GM18909 (cell line): ENCODE measurements at regions not wholly inside any gene's neighbourhood (a gene's known extent, or its start where the extent isn't known, plus 50 kb on each side); places are given as distances from the start of the nearest gene placed in this dataset.
"Not testable (repeated sequence)": the region's sequence is repeated elsewhere in the genome, so short reads cannot be mapped to it uniquely, and the experiment has no call there.

Experiments used
- ATAC-seq: cut with Tn5 transposase; IDR thresholded peaks from one replicate; pipeline ENCODE4 v1.9.1; 2021; ENCODE audit warnings: mild to moderate bottlenecking; ENCODE audit not compliant: unreplicated experiment, poor library complexity

DNA sequence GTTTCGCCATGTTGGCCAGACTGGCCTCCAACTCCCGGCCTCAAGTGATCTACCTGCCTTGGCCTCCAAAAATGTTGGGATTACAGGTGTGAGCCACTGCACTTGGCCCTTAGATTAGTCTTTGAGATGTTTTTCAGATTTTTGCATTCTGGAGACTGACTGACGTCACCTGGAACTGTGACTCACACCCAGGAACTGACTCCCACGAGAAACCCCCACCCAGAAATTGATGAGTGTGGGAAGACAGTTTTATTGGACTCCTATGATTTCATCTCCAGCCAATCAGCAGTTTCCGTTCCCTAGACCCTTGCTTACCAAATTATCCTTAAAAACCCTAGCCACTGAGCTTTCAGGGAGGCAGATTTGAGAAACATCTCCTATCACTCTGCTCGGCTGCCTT, 867.3 kb downstream of the TYW1 start:
- no peak for ATAC-seq

DNA sequence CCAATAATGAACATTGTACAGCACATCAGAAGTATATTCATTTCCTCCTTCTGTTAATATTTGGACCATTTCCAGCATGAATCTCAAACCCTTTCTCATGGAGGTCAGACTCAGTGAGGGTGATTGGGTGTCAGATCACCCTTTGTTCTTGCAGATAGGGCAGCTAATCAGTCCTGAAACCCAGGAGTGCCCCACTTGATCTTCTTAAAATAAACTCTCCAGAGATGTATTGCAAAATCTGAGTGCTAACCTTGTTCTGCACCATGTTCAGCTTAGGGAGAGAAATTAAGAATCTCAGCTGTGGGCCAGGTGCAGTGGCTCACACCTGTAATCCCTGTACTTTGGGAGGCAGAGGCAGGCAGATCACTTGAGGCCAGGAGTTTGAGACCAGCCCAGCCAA, 869.4 kb downstream of the TYW1 start:
- ATAC-seq = no peak

DNA sequence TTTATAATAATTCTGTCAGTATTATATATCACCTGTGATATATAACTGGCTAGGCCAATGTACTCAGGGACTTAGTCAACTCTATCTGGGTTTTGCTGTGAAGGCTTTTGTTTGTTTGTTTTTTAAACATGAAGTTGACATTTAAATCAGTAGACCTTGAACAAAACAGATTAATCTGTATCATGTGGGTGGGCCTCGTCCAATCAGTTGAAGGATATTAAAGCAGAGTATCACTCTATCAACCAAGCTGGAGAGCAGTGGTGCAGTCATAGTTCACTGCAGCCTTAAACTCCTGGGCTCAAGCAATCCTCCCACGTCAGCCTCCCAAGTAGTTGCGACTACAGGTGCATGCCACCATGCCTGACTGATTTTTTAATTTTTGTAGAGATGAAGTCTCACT, 870.2 kb downstream of the TYW1 start:
- no peak for ATAC-seq

DNA sequence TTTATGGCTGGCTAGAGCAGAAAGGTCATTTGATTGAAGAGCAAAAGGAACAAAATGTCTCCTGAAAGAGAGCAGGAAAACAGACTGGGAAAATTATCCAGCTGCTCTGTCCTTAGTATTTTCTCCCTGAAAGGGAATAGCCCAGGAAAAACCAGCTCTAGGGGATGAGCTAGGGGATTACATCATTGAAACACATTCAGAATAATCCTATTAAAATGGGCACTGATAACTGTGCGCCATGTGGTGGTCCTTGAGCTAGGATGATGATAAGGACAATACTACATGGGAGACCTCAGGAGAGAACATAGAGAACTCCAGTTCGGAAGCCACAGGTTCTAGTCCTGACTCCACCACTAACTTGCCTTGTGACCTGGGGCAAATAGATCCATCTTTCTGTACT, 873.8 kb downstream of the TYW1 start:
- ATAC-seq = no peak

DNA sequence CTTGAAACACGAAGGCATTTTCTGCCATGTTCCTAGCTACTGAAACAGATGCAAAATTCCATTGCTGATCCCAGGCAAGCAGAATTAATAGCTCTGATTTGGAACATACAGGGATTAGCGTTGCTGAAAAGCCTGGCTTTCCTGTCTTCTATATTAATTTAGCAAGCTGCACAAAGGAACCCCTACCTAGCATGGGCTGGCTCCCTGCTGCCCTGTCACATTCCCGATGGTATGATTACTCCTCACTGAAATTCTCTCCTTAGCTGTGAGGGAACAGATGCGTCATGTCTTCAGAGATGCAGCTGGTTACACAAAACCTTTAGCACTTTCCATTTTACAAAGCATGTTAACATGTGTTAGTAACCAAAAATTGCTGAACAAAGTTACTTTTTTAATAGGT, 878.9 kb downstream of the TYW1 start:
- no peak for ATAC-seq

DNA sequence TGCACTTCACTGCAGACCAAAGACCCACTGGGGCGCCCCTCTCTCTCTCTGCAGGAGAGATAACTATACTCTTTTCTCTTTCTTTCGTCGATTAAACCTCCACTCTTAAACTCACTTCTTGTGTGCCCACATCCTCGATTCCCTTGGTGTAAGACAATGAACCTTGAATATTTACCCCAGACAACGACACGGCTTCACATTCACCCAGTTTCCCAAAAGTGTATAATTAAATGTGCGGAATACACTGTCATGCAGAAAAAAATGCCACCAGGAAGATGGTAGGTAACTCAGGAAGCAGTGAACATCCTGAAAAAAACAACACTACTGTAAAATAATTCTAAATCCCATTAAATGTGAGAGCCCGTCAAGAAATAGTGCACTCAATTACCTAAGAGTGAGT, 882.2 kb downstream of the TYW1 start:
- ATAC-seq = no peak

DNA sequence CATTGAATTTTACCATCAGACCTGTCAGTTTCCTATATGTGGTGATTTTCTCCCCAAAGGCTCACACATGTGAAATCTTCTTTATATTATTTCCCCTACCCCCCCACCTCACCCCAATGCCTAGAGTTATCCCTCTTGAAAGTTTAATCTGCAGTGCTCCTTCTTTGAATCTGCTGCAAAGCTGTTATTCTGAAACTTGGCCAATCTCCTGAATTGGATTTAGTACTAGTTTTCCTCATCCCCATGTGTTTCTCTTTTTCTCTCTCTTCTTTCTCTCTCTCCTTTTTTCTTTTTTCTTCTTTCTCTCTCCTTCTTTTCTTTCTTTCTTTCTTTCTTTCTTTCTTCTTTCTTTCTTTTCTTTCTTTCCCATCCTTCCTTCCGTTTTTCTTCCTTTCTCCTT, 886.2 kb downstream of the TYW1 start:
- no peak for ATAC-seq

DNA sequence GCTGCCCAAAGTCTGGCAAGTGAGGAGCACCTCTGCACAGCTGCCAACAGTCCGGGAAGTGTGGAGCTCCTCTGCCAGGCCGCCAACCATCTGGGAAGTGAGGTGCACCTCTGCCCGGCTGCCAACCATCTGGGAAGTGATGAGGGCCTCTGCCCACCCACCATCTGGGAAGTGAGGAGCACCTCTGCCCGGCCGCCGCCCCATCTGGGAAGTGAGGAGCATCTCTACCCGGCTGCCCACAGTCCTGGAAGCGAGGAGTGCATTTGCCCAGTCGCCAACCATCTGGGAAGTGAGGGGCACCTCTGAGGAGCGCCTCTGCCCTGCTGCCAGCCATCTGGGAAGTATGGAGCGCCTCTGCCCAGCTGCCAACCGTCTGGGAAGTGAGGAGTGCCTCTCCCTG, 893.7 kb downstream of the TYW1 start:
- no peak for ATAC-seq

DNA sequence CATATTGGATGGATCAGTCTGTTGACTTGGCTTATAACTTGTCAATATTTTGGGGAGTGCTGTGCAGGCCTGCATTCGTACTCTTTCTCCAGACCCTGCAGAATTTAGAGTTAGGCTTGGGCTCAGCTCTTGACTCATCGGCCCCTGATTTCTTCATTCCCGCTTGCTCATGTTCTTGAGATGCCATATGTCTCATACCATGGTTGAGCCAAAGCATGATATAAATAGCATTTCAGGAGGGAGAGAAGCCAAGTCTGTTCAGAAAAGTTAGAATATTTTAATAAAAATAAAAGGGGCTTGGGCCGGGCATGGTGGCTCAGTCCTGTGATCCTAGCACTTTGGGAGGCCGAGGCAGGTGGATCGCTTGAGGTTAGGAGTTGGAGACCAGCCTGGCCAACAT, 898.1 kb downstream of the TYW1 start:
- ATAC-seq = no peak

DNA sequence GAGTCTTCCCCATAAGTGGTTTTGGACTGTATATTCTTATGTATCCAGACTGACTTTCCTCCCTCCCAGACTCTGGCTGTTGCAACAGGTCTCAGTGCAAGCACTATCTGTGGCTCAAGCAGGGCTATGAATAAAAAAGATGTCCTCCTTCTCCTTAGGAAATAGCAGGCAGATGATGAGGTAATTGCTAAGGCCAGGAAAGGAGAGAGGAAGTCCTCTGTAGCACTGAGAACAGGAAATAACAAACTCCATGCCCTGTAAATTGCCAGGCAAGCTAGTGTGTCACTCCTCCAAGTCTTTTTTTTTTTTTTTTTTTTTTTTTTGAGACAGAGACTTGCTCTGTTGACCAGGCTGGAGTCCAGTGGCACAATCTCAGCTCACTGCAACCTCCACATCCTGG, 900.1 kb downstream of the TYW1 start:
- ATAC-seq = no peak

DNA sequence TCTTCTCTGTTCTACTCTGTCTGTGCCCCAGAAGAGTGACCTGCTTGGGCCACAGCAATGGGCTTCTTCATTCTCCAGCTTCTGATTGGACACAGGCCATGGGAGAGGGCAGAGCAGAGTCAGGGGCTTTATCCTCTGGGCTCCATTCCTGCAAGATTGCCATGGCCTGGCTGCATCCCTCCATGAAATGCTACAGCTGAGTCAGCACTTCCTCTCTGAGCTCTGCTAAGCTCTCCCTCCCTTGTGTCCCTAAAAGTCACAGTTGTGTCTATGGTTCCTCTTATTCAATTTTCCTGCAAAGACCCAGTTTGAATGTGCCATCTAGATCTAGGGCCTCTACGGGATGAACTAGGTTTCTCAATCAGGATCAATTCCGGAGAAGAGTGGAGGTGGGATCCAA, 903.8 kb downstream of the TYW1 start:
- no peak for ATAC-seq

DNA sequence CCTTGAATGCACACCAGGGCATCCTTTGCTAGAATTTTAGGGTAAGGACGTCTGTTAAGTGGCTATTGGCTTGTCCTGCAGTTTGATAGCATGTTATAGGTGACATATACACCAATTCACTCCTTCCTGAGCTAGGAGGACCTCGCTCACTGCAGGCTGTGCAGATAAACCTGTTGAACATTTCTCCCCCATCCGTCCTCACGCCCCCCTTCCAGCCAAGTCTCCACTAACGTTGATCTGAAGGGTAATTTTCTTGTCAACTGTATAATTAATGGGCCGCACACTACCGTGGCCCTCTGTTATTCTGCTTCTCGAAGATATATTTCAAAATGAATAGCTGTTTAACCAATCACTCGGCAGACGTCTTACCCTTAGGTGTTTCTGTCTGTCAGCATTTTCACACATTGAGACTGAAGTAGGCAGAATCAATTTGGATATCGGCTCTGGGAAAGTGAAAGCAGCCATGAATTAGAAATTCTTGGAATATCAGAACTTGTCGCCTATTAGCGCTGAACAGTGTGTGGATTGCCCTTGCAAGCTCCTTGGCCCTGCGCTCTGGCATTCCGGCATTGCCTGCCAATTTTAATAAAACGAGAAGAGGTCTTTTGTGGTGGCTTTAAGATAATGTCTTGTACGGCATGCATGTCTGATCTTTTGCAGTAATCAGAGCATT, 905.3 kb downstream of the TYW1 start:
- no peak for ATAC-seq

DNA sequence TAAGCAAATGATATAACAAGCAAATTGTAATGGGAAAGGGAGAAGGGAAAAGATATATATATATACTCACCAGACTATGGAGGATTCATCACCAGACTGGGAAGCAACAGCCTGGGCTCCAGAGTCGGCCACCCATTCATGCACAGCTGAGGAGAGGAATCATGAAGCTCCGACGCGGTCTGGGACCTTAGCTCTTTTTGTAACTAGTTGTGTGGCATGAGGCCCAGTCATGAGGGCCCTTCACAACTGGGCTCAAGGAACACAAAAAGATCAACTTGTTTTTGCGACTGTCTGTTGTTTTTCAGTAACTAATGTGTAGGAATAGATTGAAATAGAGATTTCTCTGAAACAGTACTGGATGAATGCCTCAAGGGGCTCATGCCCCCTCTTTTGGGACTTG, 911.2 kb downstream of the TYW1 start:
- no peak for ATAC-seq

DNA sequence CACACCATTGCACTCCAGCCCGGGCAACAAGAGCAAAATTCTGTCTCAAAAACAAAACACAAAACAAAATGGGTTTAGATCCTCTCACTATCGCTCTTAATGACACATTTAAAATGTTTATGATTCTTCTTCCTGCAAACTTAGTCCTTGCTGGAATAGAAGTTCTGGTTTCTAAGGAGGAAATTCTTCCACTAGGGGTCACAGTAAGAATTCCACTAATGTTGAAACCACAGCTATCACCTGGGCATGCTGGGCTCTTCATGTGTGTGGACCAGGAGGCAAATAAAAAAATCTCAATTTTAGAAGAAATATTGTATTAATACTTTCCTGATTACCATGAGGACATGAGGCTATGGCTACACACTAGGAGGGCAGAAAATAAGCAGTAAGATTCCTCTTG, 915.8 kb downstream of the TYW1 start:
- no peak for ATAC-seq

DNA sequence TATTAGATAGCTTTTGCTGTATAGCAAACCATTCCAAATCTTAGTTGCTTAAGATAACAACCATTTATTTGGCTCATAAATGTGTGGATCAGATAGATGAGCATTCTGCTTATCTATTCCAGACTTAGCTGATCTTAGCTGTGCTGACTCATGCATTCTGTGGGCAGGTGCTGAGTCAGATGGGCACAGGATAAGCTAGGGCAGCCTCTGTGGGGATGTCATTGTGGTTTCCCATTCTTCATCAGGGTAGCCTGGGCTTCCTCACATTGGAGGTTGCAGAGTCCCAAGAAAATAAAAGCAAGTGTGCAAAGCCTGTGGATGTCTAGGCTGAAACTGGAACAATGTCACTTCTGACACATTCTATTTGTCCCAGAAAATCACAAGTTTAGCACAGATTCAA, 917.0 kb downstream of the TYW1 start:
- no peak for ATAC-seq

DNA sequence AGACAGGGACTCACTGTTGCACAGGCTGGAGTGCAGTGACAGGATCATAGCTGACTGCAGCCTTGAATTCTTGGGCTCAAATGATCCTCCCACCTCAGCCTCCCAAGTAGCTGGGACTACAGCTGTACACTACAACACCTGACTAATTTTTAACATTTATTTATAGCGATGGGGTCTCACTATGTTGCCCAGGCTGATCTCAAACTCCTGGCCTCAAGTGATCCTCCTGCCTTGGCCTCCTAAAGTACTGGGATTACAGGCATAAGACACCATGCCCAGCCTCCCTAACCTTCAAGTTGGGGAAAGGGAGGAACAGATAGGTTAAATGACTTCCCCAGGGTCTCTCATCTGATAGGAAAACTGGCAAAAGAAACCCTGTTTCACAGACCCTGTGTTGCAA, 919.5 kb downstream of the TYW1 start:
- not testable (repeated sequence) for ATAC-seq

DNA sequence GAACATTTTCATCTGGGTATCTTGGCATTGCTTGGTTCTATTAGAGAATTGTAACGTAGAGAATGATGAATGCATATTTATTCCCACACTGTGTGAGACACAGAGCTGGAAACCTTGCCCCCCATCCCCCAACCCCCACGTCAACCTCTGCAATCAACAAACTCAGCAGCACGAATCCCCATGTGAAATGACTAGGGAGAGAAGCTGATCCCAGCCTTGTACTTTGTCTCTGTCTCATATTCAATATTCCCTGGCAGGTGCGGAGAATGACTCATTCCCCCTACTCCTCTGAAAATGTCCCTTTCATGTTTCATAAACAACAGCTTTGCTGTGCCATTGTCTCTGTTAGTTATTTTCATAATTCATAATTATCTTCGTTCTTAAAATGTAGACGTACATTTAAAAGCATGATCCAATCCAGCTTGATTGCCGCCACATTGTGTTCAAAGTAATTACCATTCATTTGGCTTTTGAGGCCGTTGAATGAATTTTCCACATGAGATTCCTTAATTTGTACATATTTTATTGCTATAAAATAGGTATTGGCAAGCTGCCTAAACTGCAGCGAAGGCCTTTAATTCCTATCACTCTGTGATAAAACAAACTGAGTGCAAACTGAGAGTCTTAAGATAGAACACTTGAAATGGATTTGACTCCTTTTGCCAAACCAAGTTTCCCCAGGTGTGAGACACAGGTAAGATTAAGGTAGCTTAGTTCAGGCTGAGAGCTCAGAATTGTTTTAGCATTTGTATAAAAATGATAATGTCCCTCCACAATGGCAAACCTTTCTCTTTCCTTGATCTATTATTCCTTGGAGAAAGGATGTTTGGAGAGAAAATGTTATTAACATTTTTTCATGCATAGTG, 920.2 kb downstream of the TYW1 start:
- ATAC-seq = no peak

DNA sequence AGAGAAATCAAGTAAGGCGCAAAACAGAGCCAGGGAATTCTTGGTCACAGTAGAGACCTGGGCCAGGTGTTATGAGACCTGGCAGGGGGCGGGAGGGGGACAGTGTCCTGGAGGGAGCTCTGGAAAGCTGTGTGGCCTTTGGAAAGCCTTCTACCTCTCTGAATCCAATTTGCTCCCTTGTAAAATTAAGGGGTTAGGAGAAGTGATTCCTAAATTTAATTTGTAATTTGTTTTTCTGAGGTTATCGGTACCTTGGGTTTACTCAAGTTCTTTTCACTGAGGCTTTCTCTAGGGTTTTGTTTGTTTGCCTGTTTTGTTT, 920.8 kb downstream of the TYW1 start:
- no peak for ATAC-seq

DNA sequence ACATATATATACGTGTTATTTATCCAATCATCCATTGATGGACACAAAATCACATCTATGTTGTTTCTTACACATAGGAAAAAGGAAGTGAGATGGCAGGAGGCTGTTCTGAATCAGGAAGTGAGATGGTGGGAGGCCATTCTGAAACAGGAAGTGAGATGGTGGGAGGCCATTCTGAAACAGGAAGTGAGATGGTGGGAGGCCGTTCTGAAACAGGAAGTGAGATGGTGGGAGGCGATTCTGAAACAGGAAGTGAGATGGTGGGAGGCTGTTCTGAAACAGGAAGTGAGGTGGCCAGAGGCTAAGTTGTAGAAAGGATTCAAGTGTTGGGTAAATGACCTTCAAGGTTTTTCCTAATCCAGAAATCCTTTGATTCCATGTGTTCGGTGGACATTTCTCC, 921.5 kb downstream of the TYW1 start:
- ATAC-seq = no peak

DNA sequence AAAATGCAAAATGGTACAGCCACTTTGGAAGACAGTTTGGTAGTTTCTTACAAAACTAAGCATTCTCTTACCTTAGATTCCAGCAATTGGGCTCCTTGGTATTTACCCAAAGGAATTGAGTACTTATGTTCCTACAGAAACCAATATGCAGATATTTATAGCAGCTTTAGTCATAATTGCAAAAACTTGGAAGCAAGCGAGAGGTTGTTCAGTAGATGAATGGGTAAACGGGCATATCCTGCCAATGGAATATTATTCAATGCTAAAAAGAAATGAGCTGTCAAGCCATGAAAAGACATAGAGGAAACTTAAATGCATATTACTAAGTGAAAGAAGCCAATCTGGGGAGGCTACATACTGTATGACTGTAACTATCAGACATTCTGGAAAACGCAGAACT, 926.7 kb downstream of the TYW1 start:
- no peak for ATAC-seq

DNA sequence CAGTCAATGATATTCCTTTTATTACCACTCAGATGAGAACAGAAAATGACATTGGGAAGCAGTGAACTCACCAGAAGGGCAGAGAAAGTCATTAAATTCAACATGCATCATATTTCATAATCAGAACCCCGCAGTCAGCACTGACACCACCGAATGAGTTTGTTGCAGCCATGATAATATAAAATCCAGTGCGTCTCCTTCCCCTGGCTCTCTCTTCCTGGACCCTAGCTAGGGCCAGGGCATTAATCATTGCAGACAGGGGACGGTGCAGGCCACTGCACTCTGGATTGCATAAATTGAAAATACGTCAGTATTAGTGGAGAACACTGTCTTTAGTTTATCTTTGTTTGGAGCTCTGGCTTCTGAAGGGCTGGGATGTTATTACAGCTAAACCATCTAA, 931.5 kb downstream of the TYW1 start:
- ATAC-seq = no peak

DNA sequence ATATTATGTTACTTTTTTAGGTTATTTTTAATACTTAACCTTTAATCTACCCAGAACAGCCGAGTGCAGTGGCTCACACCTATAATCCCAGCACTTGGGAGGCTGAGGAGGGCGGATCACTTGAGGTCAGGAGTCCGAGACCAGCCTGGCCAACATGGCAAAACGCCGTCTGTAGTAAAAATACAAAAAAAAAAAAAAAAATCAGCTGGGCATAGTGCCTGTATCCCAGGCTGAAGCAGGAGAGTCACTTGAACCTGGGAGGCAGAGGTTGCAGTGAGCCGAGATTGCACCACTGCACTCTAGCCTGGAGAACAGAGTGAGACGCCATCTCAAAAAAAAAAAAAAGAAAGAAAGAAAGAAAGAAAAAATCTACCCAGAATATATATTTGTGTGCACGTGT, 939.8 kb downstream of the TYW1 start:
- not testable (repeated sequence) for ATAC-seq
